ENCODE measurements at regions not wholly inside any gene's neighbourhood (a gene's known extent, or its start where the extent isn't known, plus 50 kb on each side); places are given as distances from the start of the nearest gene placed in this dataset.
A peak's percentile ranks its signal among the peaks of the same experiment; 100 is the strongest.

DNA sequence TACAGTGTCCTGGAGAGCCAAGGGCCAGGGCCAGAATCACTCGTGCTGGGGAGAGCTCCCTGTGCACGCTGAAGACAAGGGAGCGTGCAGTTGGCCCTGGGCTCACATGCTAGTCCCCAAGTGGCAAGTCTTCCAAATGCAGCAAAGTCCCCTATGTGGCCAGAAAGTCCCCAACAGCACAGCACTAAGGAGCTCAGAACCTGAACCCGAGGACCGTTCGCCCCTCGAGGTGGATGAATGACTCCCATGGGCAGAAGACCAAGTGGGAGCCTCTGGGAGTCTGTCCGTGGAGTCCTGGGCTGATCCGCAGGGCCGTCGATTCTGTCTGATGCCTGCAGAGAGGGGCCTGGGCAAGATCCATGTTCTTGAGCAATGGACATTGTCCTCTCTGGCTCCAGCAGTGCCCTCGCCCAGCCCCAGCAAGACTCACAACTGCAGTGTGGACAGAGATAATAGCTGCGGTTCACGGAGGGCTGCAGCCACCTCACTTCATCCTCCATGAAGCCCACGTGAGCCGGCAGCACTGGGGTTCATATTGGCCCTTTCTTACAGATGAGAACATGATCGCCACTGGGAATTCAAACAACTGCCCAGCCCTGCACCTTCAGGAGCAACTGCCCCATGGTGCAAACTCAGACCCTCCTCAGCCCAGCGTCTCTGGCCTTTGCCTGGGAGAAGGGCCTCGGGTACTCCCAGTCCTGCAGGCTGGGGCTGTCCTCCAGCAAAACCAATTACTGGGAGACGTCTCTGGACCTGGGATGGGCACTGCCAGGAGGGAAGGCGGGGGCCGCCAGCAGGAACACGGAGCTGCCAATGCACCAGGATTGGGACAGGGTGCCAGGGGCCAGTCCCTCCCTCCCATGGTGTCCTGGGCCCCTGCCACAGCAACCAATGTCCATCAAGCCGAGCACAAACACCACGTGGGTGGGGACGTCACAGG, 243.7 kb downstream of the NPHP4 start:
- no peak for DNase-seq

DNA sequence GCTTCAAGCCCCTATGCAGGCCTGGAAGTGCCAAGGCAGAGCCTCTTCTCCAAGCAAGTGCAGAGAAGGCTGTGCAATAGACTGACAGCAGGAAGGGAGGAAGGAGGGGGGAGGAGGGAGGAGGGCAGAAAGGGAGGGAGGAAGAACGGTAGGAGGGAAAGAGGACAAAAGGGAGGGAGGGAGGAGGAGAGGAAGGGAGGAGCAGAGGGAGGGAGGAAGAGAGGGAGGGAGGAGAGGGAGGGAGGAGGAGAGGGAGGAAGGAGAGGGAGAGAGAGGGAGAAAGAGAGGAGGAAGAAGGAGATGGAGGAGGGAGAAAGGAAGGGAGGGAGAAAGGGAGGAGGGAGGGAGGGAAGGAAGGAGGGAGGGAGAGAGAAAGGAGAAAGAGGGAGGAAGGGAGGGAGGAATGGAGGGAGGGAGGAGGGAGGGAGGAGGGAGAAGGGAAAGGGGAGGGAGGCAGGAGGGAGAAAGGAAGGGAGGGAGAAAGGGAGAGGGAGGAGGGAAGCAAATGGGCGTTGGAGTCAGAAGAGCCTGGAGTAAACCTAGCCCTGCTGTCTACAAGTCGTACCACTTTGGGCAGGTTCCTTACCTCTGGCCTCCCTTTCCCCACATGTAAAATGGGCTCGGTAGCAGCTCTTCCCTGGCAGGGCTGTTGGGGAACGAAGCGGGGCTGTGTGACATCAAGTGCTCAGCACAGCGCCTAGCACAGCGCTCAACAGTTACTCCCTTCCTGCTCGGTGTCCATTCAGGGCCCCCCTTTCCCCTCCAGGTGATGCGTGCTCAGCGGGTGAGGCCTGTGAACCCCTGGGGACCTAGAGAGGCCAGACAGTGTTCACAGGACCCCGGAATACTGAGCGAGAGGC, 244.6 kb downstream of the NPHP4 start:
- peak; percentile 48 for DNase-seq

DNA sequence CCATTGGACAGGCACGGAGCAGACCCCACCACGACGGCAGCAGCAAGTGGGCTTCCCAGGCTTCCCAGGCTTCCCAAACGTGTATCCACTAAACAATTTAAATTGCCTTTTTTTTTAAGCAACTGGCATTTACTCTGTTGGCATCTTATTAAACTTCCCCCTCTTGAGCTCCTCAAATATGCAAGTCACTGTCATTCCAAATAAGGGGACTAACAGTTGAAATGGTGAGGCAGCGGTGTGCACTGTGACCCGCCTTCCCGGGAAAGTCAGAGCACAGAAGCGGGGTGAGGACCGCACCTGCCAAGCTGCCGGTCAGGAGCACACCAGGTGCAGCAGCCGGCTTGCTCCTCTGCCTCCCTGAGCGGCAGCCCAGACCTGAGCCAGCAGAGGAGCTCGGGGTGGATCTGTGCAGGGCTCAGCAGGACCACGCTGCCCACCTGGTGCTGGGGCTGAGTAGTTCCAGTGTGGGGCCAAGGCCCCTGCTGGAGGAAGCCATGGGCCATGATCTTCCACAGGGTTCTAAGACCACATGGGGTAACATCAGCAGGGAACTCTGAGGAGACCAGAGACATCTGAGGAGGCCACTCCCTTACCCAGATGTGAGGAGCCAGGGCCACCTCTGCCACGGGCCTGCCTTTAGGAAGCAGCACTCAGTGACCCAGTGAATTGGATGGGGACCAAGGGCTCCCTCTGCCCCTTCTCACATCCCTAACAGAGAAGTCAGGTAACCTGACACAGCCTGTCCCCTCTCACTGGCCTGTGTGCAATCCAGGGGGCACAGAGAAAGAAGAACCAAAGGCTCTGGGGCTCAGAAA, 245.4 kb downstream of the NPHP4 start:
- DNase-seq = peak; percentile 78

DNA sequence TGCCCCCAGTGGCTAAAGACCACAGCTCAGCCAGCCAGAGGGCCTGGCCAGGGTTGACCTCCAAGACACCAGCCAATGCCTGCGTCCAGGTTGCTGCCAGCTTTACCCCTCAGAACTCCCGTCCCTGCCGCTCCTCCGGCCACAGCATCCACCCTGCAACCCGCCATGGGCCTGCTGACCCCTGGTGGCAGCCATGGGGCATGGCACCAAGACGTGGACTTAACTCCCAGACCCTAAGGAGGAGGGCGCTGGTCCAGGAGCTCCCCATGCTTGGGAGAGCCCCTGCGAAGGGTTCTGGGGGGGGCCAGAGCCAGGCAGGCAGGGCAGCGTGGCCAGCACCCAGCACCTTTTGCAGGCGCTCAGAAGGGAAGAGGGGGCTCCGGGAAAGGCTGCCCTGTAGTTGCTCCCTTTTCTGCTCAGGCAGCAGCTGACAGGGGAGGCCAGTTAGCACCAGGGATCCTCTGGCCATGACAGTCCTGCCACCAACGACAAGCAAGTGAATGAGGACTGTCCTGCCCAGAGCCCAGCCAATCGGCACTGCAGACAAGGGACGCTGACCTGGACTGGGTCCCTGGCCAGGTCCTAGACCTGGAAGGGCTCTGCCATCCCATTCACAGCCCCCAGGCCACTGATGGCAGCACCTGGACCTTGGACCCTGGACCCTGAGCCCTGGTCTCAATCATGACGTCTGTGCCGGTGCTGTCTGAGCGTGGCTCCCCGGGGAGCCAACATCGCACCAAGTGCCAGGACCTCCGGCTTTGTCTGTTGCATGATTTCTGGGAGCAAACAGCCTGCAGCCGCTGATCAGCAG, 246.2 kb downstream of the NPHP4 start:
- peak; percentile 30 for DNase-seq

DNA sequence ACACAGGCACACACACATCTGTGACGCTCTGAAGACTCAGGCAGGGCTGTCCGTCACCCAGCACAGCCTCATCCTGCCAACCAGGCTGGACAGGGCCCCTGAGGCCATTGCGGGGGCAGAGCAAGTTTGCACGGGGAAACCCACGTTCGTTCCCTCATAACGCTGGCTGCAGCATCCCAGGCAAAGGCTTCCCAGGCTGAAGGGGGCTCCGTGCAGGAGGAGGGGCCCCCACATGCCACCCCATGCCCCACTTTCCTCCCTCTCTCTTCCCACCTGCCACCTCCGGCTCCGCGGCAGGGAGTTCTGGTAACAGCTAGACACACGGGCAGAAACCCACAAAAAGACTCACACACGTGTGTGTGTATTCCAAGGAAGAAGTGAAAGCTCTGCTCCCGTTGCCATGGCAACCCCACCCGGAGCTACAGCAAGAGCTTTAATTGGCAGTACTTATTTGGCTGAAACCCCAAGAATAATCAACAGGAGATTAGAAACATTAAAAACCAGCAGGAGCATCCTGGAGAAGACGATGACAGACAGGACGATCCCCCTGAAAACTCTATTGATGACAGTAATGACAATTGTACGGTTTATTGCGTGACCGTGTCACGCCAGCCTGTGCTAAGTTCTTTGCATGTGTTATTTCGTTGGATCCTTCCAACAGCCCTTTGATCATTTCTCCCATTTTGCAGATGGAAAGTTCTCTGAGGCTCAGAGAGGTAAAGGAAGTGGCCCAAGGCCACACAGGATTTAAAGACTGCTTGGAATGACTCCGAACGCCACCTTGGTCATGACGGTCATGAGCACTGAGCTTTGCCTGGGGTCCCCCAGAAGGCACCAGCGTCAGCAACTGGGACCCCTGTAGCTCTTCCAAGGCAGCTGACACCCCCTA, 247.1 kb downstream of the NPHP4 start:
- peak; percentile 83 for DNase-seq

DNA sequence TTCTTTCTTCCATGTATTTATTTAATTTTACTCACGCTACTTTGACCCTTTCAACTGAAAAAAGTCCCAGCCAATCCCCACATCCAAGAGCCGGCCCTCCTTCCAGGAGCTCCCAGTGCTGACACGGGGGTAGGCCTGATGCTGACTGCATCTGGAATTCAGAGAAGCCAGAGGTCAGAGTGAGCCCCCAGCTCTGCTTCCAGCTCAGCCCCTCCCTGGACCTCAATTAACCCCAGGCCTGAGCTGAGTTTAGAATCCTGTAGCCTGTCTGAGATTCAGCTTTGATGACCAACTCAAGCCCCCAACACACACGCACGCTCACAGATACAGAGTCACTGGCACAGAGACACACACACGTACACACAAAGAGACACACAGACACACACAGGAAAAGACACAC, 247.9 kb downstream of the NPHP4 start:
- DNase-seq = no peak

DNA sequence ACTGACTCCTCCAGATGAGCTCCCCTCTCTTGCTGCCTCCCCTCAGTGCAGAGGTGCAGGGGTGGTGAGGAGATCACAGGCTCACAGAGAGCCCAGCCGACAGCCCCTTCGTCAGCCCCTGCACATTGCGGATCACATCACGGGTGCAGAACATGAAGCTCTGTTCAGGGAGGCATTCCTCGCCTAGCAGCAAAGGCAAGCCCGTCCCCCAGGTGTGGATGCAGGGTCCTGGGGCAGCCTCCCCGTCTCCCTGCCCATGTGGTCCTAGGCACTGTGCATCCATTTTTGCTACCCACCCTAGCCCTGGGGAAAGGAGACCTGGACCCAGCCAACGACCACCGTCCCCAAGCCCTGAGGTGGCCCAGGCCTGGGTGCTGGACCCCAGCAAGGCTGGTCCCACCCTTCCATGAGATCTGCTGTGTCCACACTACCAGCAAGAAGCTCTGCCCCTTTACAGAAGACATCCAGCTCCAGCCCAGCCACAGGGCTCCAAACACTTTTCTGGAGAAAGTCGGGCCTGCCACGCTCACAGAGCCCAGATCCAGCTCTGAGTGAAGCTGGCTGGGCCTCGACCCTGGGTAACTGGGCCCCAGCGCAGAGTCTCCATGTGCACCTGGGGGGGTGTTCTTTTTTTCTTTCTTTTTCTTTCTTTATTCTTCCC, 248.7 kb downstream of the NPHP4 start:
- DNase-seq = no peak

DNA sequence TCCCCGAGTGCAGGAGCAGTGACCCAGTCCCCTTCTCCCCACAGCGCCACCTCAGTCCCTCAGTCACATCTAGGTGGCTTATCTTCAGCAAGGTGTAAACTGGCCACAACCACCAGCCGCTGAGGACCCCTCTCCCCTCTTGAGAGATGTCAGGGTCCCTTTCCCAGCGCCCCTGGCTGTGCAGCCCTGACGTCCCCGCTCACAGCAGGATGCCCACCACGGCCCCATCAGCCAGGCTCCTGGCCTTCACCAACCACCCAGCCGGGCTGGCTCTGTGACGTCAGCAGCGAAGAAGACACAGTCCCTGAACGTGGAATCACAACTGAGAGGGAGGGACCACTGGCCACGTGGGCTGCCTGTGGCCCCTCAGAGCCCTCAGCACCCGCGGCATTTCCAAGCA, 249.4 kb downstream of the NPHP4 start:
- no peak for DNase-seq

DNA sequence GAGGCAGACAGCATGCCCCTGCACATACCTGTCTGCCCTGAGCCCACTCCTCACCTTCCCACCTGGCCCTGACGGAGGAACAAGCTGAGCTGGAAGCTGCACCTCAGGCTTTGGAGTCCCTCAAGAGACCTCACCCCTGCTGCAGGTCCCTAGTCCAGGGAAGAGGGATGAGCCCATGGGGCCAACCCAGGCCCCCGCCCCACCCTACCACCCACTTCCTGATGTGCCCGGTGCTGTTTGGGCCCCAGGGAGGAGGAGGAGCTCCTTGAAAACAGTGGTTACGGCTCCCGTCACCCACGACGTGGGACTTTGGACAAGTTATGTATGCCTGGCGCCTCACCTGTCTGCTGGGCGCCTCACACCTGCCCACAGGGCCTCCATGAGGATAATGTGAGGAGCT, 250.2 kb downstream of the NPHP4 start:
- no peak for DNase-seq

DNA sequence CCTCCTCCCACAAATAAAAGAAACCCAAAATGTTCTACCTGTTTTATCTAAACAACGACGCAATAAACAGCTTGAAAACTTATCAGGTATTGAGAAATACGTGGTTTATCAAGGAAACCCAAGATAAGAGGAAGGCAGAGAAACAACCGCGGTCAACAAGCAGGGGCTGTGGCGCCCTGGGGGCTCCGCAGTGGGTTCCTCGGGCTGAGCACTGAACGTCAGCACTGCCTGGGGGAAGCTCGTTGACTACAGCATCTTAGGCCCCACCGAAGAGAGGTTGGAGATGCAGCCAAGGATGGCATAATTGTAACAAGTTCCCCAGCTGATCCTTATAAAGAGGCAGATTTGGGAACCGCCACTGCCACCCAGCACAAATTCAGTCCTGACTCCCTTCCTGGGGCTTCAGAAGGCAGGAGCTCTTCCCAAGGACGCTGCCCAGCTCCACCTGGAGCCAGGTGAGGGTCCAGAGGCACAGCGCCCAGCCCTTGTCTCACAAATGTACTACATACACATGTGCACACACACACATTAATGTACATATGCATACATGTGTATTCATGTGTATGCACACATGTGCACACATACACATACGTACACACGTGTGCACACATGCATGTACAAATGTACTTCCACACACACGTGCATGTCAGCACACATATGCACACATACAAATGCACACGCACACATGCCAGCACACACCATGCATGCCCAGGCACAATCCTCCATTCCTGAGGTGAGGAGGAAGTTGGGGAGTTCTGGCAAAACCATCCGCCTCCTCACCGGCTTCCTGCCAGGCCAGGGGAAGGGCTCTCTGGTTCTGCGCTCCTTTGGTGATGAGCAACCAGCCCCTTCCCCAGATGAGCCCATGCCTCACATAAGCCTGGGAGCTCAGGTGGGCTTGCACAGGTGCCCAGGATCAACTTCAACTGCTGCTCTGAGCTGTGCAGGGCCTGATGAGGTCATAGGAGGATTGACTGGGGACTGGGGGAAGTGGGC, 251.1 kb downstream of the NPHP4 start:
- DNase-seq = no peak

DNA sequence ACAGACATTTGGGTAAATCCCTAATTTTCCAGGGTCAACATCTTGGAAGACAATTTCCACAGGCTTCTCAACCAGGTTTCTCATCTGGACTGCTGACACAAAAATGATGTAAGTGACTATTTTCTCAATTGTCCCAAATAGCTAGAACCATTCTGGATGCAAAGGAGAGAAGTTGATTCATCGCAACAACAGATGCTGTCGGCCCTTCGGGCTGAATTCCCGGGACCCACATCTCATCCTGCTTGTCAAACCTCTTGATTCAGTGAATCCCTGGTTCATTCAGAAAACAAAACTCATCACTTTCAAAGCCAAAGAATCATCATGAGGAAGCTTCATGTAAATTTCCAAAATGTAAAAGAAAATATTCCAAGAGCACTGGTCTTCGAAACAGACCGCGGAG, 251.8 kb downstream of the NPHP4 start:
- DNase-seq = no peak

DNA sequence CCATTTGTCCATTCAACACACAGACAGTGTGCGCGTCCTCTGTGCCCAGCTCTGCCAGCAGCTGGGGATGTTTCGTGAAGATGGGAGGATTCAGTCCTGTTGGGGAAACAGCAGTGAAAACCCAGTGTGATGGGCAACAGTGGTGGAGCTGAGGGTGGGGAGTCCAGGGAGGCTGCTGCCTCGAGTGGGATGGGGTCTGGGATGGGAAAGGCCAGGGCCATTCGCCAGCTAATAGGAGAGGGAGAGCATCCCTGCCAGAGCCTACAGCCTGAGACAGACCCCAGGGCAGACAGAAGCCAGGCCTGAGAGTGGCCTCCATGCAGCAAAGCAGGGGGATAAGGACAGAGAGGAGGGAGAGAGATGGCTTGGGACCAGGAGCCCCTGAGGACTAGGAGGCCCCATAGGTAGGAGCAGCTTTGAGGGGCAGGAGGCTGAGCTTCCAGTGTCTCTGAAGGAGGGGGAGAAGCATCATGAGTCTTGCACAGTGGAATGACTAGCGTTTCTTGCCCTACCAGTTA, 252.6 kb downstream of the NPHP4 start:
- no peak for DNase-seq

DNA sequence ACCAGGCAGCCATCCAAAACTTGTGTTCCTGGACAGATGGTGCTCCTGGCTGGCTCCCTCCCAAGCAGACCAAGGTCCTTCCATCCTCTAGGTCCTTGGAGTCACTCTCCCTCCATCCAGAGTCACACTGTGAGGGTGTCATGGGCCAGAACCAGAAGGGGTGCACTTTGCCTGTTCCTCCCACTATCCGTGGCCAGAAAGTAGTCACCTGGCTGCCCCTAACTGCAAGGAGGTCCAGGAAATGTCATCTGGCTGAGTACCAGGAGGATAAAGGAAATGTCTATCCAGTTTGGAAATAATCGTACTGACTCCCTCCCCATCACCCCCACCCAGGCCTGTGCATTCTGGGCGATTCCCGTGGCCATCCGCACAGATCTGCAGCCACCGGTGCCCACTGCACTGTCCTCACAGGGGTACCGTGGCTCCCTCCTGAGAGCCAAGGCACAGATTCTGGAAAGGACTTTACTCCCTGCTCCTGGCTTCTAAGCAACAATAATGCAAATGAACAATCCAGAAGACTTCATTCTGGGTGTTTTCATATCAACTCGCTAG, 253.2 kb downstream of the NPHP4 start:
- DNase-seq = no peak

DNA sequence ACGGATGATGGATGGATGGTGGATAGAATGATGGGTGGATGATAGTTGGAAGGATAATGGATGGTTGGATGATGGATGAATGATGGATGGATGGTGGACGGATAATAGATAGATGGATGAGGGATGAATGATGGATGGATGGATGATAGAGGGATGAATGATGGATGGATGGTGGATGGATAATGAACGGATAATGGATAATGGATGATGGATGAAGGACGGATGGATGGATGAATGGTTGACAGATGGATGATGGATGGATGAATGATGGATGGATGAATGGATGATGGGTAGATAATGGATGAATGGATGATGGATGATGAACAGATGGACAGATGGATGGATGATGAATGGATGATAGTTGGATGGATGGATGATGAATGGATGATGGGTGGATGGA, 255.1 kb downstream of the NPHP4 start:
- DNase-seq = no peak

DNA sequence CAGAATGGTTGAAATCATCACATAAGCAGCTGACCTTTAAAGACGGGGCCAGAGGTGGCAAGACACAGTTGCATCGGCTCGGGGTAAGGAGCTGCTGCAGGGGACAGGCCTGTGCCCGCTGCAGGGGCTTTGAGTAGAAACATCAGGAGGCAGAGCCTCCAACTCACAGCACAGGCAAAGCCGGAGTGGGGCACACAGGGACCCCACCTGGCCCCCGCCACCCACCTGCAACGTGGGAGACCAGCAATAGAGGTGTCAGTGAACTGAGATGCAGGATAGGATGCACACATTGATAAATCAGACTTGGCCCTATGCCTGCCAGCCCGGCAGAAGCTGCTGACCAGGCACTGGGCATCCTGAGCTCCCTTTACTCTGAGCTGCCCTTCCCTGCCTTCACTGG, 257.2 kb downstream of the NPHP4 start:
- DNase-seq = no peak

DNA sequence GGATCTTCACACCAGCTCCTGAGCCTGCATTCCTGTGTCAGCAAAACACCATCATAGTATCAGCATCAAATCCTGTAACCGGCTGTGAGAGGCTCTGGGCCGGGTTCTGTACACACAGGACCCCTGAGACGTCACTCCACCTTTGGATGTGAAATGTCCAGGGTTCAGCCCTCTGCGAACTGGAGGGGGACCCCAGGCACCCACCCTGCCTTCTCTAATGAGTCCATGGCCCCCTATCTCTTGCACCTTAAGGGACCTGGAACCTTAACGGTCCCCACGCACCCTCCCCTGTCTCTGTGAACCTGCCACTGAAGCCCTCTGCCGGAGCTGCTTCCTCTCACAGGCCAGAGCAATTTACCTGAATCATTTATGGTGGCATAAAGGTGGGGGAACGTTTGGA, 257.8 kb downstream of the NPHP4 start:
- DNase-seq = no peak

DNA sequence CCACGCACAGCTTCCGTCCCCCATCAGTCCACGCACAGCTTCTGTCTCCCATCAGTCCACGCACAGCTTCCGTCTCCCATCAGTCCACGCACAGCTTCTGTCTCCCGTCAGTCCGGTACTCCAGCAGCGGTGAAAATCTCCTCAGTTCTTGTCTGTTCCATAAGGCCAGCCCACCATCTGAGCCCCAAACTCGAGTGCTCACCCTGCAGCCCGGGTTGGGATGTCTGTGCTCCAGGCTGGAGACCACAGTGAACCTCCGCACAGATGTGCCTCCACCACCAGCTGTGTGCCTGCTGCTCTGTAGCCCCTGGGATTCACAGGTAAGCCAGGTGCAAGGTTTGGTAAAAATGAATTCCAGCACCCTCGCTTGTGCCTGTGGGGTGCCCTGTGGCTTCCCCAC, 258.6 kb downstream of the NPHP4 start:
- no peak for DNase-seq

DNA sequence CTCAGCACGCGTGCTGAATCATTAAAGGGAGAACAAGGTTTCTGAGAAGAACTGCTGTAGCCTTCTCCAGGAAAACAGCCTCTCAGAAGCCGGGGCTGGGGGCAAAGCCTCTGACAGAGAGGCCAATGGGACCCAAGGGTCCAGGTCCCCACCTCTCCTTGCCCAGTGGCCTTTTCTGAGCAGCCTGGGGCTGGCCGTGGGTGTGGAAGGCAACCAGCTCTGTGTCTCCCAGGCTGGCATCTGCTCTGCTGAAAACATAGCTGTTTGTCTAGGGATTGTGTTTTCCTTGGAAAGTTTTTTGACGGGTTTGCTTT, 261.2 kb downstream of the NPHP4 start:
- DNase-seq = no peak

Measured in NCI-H1105 (cell line).